ENCODE measurements at regions not wholly inside any gene's neighbourhood (a gene's known extent, or its start where the extent isn't known, plus 50 kb on each side); places are given as distances from the start of the nearest gene placed in this dataset.

DNA sequence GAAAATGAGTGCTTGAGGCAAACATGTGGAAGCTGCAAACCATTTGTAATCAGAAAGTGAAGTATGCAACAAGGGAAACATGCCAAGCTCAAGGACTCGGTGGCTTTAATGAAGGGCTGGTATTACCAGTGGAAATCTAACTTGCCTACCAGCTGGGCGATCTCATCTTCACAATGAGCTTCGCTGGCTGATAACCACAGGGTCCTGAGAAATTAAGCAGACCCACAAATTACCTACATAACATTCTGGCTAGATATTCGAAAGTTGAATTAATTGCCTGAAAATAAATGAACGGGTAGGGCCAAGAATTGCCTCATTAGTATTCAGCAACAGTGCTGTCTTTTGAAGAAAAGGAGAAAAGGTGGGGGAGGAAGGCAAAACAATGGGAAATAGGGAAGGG, 439.4 kb downstream of the PDZRN4 start:
- Histone ChIP-seq H3K4me3 (no peak overlapping the region), H3K36me3 (ENCODE audit: control insufficient read depth, insufficient read depth, low read length) (no peaks in the 10 kb centered on the region), H3K4me2 (ENCODE audit: insufficient read depth, low read length) (no peak overlapping the region), H2AFZ (ENCODE audit: low read depth, low read length) (no peak overlapping the region), H3K27ac (ENCODE audit: extremely low read depth, low read depth, low read length) (no peak overlapping the region), H3K4me1 (replicated peaks in 1 of 2; ENCODE audit: control insufficient read depth in 2 of 2, insufficient read depth in 2 of 2, low read length in 2 of 2) (no peaks in the 10 kb centered on the region), H4K20me1 (replicated peaks; ENCODE audit: control insufficient read depth, insufficient read depth, low read length) (no peaks in the 10 kb centered on the region), H3K9ac (ENCODE audit: insufficient read depth in 1 of 2, low read depth in 2 of 2, low read length in 2 of 2) (no peak overlapping the region), H3K79me2 (ENCODE audit: control insufficient read depth, insufficient read depth, low read length) (no peaks in the 10 kb centered on the region), H3K27me3 (ENCODE audit: control insufficient read depth in 2 of 2, insufficient read depth in 2 of 2, low read length in 2 of 2) (no peaks in the 10 kb centered on the region), H3K9me1 (ENCODE audit: control insufficient read depth, insufficient read depth, low read length) (no peaks in the 10 kb centered on the region), H3K9me3 (replicated peaks; ENCODE audit: control insufficient read depth, insufficient read depth, low read depth, low read length) (no peaks in the 10 kb centered on the region)
- FAIRE-seq (no peak), ATAC-seq (no peak), DNase-seq (ENCODE audit: extremely low read depth in 1 of 4, low spot score in 3 of 4) (no peak)
- ChIA-PET CTCF (ENCODE audit: low intra/inter-chr PET ratio) (no interaction called here), POLR2A (no interaction called here)
- 1% methylated on average over 5 of the region's 5 CpGs for WGBS (ENCODE audit: insufficient coverage, low coverage, missing lambda C conversion rate)
- intact Hi-C loops (cut with micrococcal nuclease) (no loop called here), in situ Hi-C loops (cut with MboI) (no loop called here)
- BruUV-seq (replicated peaks) = no TSS peak
- TF ChIP-seq, protein P1, sequence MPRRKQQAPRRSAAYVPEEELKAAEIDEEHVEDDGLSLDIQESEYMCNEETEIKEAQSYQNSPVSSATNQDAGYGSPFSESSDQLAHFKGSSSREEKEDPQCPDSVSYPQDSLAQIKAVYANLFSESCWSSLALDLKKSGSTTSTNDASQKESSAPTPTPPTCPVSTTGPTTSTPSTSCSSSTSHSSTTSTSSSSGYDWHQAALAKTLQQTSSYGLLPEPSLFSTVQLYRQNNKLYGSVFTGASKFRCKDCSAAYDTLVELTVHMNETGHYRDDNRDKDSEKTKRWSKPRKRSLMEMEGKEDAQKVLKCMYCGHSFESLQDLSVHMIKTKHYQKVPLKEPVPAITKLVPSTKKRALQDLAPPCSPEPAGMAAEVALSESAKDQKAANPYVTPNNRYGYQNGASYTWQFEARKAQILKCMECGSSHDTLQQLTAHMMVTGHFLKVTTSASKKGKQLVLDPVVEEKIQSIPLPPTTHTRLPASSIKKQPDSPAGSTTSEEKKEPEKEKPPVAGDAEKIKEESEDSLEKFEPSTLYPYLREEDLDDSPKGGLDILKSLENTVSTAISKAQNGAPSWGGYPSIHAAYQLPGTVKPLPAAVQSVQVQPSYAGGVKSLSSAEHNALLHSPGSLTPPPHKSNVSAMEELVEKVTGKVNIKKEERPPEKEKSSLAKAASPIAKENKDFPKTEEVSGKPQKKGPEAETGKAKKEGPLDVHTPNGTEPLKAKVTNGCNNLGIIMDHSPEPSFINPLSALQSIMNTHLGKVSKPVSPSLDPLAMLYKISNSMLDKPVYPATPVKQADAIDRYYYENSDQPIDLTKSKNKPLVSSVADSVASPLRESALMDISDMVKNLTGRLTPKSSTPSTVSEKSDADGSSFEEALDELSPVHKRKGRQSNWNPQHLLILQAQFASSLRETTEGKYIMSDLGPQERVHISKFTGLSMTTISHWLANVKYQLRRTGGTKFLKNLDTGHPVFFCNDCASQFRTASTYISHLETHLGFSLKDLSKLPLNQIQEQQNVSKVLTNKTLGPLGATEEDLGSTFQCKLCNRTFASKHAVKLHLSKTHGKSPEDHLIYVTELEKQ (CRISPR knock-in tag; IDR thresholded peaks at IDR 0.05) = no peak
- TF ChIP-seq, protein P2, sequence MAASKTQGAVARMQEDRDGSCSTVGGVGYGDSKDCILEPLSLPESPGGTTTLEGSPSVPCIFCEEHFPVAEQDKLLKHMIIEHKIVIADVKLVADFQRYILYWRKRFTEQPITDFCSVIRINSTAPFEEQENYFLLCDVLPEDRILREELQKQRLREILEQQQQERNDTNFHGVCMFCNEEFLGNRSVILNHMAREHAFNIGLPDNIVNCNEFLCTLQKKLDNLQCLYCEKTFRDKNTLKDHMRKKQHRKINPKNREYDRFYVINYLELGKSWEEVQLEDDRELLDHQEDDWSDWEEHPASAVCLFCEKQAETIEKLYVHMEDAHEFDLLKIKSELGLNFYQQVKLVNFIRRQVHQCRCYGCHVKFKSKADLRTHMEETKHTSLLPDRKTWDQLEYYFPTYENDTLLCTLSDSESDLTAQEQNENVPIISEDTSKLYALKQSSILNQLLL (CRISPR knock-in tag; IDR thresholded peaks at IDR 0.05; ENCODE audit: borderline replicate concordance) = no peak
- no peak for TF ChIP-seq TAF7 (tag; IDR thresholded peaks at IDR 0.05)
- TF ChIP-seq, protein P3, sequence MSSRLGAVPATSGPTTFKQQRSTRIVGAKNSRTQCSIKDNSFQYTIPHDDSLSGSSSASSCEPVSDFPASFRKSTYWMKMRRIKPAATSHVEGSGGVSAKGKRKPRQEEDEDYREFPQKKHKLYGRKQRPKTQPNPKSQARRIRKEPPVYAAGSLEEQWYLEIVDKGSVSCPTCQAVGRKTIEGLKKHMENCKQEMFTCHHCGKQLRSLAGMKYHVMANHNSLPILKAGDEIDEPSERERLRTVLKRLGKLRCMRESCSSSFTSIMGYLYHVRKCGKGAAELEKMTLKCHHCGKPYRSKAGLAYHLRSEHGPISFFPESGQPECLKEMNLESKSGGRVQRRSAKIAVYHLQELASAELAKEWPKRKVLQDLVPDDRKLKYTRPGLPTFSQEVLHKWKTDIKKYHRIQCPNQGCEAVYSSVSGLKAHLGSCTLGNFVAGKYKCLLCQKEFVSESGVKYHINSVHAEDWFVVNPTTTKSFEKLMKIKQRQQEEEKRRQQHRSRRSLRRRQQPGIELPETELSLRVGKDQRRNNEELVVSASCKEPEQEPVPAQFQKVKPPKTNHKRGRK (tag; IDR thresholded peaks at IDR 0.05) = no peak
- TF ChIP-seq, protein P4, sequence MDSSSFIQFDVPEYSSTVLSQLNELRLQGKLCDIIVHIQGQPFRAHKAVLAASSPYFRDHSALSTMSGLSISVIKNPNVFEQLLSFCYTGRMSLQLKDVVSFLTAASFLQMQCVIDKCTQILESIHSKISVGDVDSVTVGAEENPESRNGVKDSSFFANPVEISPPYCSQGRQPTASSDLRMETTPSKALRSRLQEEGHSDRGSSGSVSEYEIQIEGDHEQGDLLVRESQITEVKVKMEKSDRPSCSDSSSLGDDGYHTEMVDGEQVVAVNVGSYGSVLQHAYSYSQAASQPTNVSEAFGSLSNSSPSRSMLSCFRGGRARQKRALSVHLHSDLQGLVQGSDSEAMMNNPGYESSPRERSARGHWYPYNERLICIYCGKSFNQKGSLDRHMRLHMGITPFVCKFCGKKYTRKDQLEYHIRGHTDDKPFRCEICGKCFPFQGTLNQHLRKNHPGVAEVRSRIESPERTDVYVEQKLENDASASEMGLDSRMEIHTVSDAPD (CRISPR knock-in tag; IDR thresholded peaks at IDR 0.05) = no peak
- no peak for TF ChIP-seq TGIF2 (CRISPR knock-in tag; IDR thresholded peaks at IDR 0.05)
- TF ChIP-seq, protein P5, sequence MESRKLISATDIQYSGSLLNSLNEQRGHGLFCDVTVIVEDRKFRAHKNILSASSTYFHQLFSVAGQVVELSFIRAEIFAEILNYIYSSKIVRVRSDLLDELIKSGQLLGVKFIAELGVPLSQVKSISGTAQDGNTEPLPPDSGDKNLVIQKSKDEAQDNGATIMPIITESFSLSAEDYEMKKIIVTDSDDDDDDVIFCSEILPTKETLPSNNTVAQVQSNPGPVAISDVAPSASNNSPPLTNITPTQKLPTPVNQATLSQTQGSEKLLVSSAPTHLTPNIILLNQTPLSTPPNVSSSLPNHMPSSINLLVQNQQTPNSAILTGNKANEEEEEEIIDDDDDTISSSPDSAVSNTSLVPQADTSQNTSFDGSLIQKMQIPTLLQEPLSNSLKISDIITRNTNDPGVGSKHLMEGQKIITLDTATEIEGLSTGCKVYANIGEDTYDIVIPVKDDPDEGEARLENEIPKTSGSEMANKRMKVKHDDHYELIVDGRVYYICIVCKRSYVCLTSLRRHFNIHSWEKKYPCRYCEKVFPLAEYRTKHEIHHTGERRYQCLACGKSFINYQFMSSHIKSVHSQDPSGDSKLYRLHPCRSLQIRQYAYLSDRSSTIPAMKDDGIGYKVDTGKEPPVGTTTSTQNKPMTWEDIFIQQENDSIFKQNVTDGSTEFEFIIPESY (CRISPR knock-in tag; IDR thresholded peaks at IDR 0.05) = no peak
- TF ChIP-seq, protein P6, sequence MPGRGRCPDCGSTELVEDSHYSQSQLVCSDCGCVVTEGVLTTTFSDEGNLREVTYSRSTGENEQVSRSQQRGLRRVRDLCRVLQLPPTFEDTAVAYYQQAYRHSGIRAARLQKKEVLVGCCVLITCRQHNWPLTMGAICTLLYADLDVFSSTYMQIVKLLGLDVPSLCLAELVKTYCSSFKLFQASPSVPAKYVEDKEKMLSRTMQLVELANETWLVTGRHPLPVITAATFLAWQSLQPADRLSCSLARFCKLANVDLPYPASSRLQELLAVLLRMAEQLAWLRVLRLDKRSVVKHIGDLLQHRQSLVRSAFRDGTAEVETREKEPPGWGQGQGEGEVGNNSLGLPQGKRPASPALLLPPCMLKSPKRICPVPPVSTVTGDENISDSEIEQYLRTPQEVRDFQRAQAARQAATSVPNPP (IDR thresholded peaks at IDR 0.05; ENCODE audit: borderline replicate concordance, insufficient read depth, insufficient read length) = no peak
- TF ChIP-seq, protein P7, sequence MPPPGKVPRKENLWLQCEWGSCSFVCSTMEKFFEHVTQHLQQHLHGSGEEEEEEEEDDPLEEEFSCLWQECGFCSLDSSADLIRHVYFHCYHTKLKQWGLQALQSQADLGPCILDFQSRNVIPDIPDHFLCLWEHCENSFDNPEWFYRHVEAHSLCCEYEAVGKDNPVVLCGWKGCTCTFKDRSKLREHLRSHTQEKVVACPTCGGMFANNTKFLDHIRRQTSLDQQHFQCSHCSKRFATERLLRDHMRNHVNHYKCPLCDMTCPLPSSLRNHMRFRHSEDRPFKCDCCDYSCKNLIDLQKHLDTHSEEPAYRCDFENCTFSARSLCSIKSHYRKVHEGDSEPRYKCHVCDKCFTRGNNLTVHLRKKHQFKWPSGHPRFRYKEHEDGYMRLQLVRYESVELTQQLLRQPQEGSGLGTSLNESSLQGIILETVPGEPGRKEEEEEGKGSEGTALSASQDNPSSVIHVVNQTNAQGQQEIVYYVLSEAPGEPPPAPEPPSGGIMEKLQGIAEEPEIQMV (tag; conservative IDR thresholded peaks at IDR 0.05; ENCODE audit: low read depth) = no peak

Measured in K562 (cell line).